ENCODE measurements at regions not wholly inside any gene's neighbourhood (a gene's known extent, or its start where the extent isn't known, plus 50 kb on each side); places are given as distances from the start of the nearest gene placed in this dataset.

GRCh38 chr5:4348919-4349318 lies 753.3 kb downstream of the IRX1 start:
- Histone ChIP-seq H3K9me3 (no peaks in the 10 kb centered on the region), H3K27me3 (no peaks in the 10 kb centered on the region), H3K27ac (no peak overlapping the region), H3K4me1 (no peaks in the 10 kb centered on the region), H3K36me3 (no peaks in the 10 kb centered on the region), H3K4me3 (no peak overlapping the region)
- DNase-seq (no peak), ATAC-seq (ENCODE audit: low FRiP score in 2 of 2) (no peak)
- TF ChIP-seq EP300 (IDR thresholded peaks at IDR 0.05), result no peak
- no peak for TF ChIP-seq CTCF (IDR thresholded peaks at IDR 0.05)
- TF ChIP-seq POLR2A (IDR thresholded peaks at IDR 0.05), result no peak
- TF ChIP-seq POLR2AphosphoS5 (IDR thresholded peaks at IDR 0.05), result no peak
- WGBS, 2 donors, result 76 to 81% methylated on average over 3 of the region's 3 CpGs

- no peak for ATAC-seq (ENCODE audit: low FRiP score in 2 of 2)
- H3K9me3 ChIP-seq, result no peaks in the 10 kb centered on the region
These were observed 760.6 kb downstream of the IRX1 start for GRCh38 chr5:4356201-4356600.

GRCh38 chr5:4359847-4360246 lies 764.2 kb downstream of the IRX1 start:
- 90 to 91% methylated on average over 2 of the region's 2 CpGs for WGBS, 2 donors
- H3K36me3 ChIP-seq, result no peaks in the 10 kb centered on the region
- H3K9me3 ChIP-seq, result no peaks in the 10 kb centered on the region
- H3K4me1 ChIP-seq, result no peaks in the 10 kb centered on the region
- ATAC-seq (ENCODE audit: low FRiP score in 2 of 2) (no peak), DNase-seq (no peak)
- H3K27ac ChIP-seq, result no peak overlapping the region
- TF ChIP-seq CTCF (IDR thresholded peaks at IDR 0.05) (no peak), EP300 (IDR thresholded peaks at IDR 0.05) (no peak), POLR2A (IDR thresholded peaks at IDR 0.05) (no peak), POLR2AphosphoS5 (IDR thresholded peaks at IDR 0.05) (no peak)
- no peaks in the 10 kb centered on the region for H3K27me3 ChIP-seq
- no peak overlapping the region for H3K4me3 ChIP-seq

More at GRCh38 chr5:4356201-4356600, 760.6 kb downstream of the IRX1 start:
- H3K27me3 ChIP-seq, result no peaks in the 10 kb centered on the region
- no peak overlapping the region for H3K27ac ChIP-seq
- 59 to 63% methylated on average over 6 of the region's 6 CpGs for WGBS, 2 donors
- H3K4me3 ChIP-seq, result no peak overlapping the region
- DNase-seq, result no peak
- H3K36me3 ChIP-seq, result no peaks in the 10 kb centered on the region
- TF ChIP-seq POLR2AphosphoS5 (IDR thresholded peaks at IDR 0.05) (no peak), CTCF (IDR thresholded peaks at IDR 0.05) (no peak), POLR2A (IDR thresholded peaks at IDR 0.05) (no peak), EP300 (IDR thresholded peaks at IDR 0.05) (no peak)
- no peaks in the 10 kb centered on the region for H3K4me1 ChIP-seq

- Histone ChIP-seq H3K4me1 (no peaks in the 10 kb centered on the region), H3K36me3 (no peaks in the 10 kb centered on the region), H3K27me3 (no peaks in the 10 kb centered on the region), H3K27ac (no peak overlapping the region), H3K9me3 (no peaks in the 10 kb centered on the region), H3K4me3 (no peak overlapping the region)
- 77 to 82% methylated on average over 3 of the region's 3 CpGs for WGBS, 2 donors
- DNase-seq (no peak), ATAC-seq (ENCODE audit: low FRiP score in 2 of 2) (no peak)
- no peak for TF ChIP-seq EP300 (IDR thresholded peaks at IDR 0.05)
These were observed 766.1 kb downstream of the IRX1 start for GRCh38 chr5:4361753-4362152.

- Histone ChIP-seq H3K4me3 (no peak overlapping the region), H3K9me3 (no peaks in the 10 kb centered on the region), H3K36me3 (no peaks in the 10 kb centered on the region), H3K27me3 (no peaks in the 10 kb centered on the region), H3K4me1 (no peaks in the 10 kb centered on the region), H3K27ac (no peak overlapping the region)
- TF ChIP-seq CTCF (IDR thresholded peaks at IDR 0.05) (no peak), POLR2AphosphoS5 (IDR thresholded peaks at IDR 0.05) (no peak), POLR2A (IDR thresholded peaks at IDR 0.05) (no peak), EP300 (IDR thresholded peaks at IDR 0.05) (no peak)
- no peak for DNase-seq
- 83 to 88% methylated on average over 2 of the region's 2 CpGs for WGBS, 2 donors
- no peak for ATAC-seq (ENCODE audit: low FRiP score in 2 of 2)
These were observed 766.8 kb downstream of the IRX1 start for GRCh38 chr5:4362411-4362810.
